GM12878 (cell line): ENCODE measurements at regions not wholly inside any gene's neighbourhood (a gene's known extent, or its start where the extent isn't known, plus 50 kb on each side); places are given as distances from the start of the nearest gene placed in this dataset.

Experiments
- ATAC-seq: fragments of 200-7000 bp; cut with Tn5 transposase; 3 replicates; pipeline ENCODE4 v1.9.1; 2020; ENCODE audit warnings: mild to moderate bottlenecking, moderate library complexity
- BruUV-seq: library from RNA; stranded (reverse); fragments of 400-500 nt; replicated peaks from 2 replicates; lab custom pipeline; 2021; lab: Mats Ljungman, UMichigan
- CTCF ChIA-PET: fragments of 300-600 bp; sonication (Branson Sonifier 250); formaldehyde crosslinking; extraction: SDS; loops from one replicate; lab custom pipeline; 2021; ENCODE audit warnings: inconsistent platforms; lab: Yijun Ruan, JAX
- POLR2A ChIA-PET: fragments of 350-600 bp; formaldehyde crosslinking; extraction: SDS; loops from one replicate; lab custom pipeline; 2021; ENCODE audit warnings: inconsistent platforms; lab: Charles Lee
- RAD21 ChIA-PET: fragments of 300-600 bp; sonication (Branson Sonifier 250); formaldehyde crosslinking; loops from one replicate; lab custom pipeline; 2023; ENCODE audit warnings: antibody characterized with exemption; ENCODE audit not compliant: unreplicated experiment; lab: Charles Lee
- SMC1A ChIA-PET: fragments of 300-600 bp; sonication (Branson Sonifier 250); formaldehyde crosslinking; loops from one replicate; lab custom pipeline; 2023; ENCODE audit not compliant: unreplicated experiment, uncharacterized antibody; lab: Charles Lee
- DNase-seq: peaks from one replicate; pipeline ENCODE4 v3.0.0-alpha.2; 2011; ENCODE audit warnings: low read depth, low spot score
- FAIRE-seq: peaks from 3 replicates; lab custom pipeline; 2011; peaks lifted over from hg19 to GRCh38; lab: Jason Lieb, UNC
- H2AFZ ChIP-seq: 2 replicates; pipeline ENCODE4 v1.6.0; 2011; ENCODE audit warnings: low read depth, low read length, control low read depth; ENCODE audit not compliant: control insufficient read depth
- H3K27ac ChIP-seq: 2 replicates; pipeline ENCODE4 v1.5.1; 2011; ENCODE audit warnings: control low read depth; ENCODE audit not compliant: control insufficient read depth, insufficient read depth
- H3K27me3 ChIP-seq, 2 experiments: replicated peaks in 1 of 2; 2 replicates each; pipeline versions ENCODE4 v1.6.0 to v1.6.1; 2011; ENCODE audit warnings: low read length in 1 of 2; ENCODE audit not compliant: control insufficient read depth in 2 of 2, insufficient read depth in 2 of 2
- H3K36me3 ChIP-seq, 2 experiments: 2 replicates each; pipeline ENCODE4 v1.5.1; 2011; ENCODE audit warnings: low read length in 1 of 2; ENCODE audit not compliant: control insufficient read depth in 2 of 2, insufficient read depth in 2 of 2
- H3K4me1 ChIP-seq: 2 replicates; pipeline ENCODE4 v1.6.1; 2011; ENCODE audit warnings: mild to moderate bottlenecking, low read length, moderate library complexity, mixed read lengths; ENCODE audit not compliant: control insufficient read depth, insufficient read depth
- H3K4me2 ChIP-seq: 2 replicates; pipeline ENCODE4 v1.6.0; 2011; ENCODE audit warnings: control low read depth; ENCODE audit not compliant: control insufficient read depth, insufficient read depth
- H3K4me3 ChIP-seq: fragments of 200-600 bp; sonication (generic); 2 replicates; pipeline ENCODE4 v1.5.1; 2016
- H3K79me2 ChIP-seq: 2 replicates; pipeline ENCODE4 v1.6.0; 2011; ENCODE audit warnings: low read length; ENCODE audit not compliant: control insufficient read depth, insufficient read depth
- H3K9ac ChIP-seq: 2 replicates; pipeline ENCODE4 v1.8.0; 2011; ENCODE audit warnings: low read length, control low read depth, mixed read lengths; ENCODE audit not compliant: control insufficient read depth, insufficient read depth
- H3K9me3 ChIP-seq: replicated peaks from 3 replicates; pipeline ENCODE4 v1.5.1; 2011; ENCODE audit warnings: mild to moderate bottlenecking, low read length; ENCODE audit not compliant: control insufficient read depth, insufficient read depth
- H4K20me1 ChIP-seq: 2 replicates; pipeline ENCODE4 v1.6.0; 2011; ENCODE audit not compliant: control insufficient read depth, insufficient read depth
- NRF1 ChIP-seq: conservative IDR thresholded peaks from 2 replicates; pipeline ENCODE4 v1.6.1; 2011; ENCODE audit warnings: mild to moderate bottlenecking, low read depth, low read length, improper control_type of control experiment
- STAT1 ChIP-seq: fragments of 450-650 bp; conservative IDR thresholded peaks from 2 replicates; pipeline ENCODE4 v1.6.1; 2014; ENCODE audit warnings: antibody characterized with exemption, mild to moderate bottlenecking
- ZBTB11 ChIP-seq: fragments of 450-650 bp; formaldehyde crosslinking; IDR thresholded peaks from 2 replicates; pipeline ENCODE4 v1.5.0; 2022; ENCODE audit warnings: mild to moderate bottlenecking, missing genetic modification characterization
- ZNF622 ChIP-seq: fragments of 450-650 bp; IDR thresholded peaks from 2 replicates; pipeline ENCODE4 v1.6.1; 2017; ENCODE audit warnings: mild to moderate bottlenecking, inconsistent platforms
- WGBS: methylation state at CpG from one replicate; pipeline ENCODE4 v1.1.6; 2016; ENCODE audit warnings: low lambda C conversion rate; ENCODE audit not compliant: insufficient replicate concordance, insufficient coverage; ENCODE audit errors: missing lambda C conversion rate; 5-methylcytosine and 5-hydroxymethylcytosine counted together
- in situ Hi-C: fragments of 300-500 bp; cut with MboI; formaldehyde crosslinking; loops from 9 replicates; pipeline ENCODE4 v1.14.3; 2018; ENCODE audit warnings: mixed read lengths
- intact Hi-C: fragments of 100-400 bp; cut with micrococcal nuclease; formaldehyde crosslinking; loops from one replicate; pipeline ENCODE4 v1.14.2; 2022; ENCODE audit not compliant: unreplicated experiment

DNA sequence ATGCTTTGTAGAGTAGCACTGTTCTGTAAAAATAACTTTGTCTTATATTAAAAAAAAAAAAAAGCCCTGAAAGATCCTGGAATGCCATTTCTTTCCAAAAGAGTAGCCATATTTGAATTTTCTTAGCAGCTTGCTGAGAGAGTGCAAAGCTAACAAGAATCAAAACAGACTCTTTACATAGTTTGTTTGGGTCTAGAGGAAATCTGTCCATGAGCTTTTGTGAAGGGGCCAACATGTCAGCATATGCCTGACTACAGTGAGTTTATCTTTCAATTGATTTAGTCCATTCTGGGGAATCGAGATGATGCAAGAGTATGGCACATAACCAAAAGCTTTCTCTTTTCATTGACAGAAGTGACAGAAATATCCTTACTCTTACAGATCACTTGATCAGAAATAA, 777.7 kb upstream of the ACVR2A start (continued):
- TF ChIP-seq ZBTB11 (CRISPR knock-in tag), result no peak
- no peak for TF ChIP-seq STAT1
- TF ChIP-seq NRF1, result no peak

DNA sequence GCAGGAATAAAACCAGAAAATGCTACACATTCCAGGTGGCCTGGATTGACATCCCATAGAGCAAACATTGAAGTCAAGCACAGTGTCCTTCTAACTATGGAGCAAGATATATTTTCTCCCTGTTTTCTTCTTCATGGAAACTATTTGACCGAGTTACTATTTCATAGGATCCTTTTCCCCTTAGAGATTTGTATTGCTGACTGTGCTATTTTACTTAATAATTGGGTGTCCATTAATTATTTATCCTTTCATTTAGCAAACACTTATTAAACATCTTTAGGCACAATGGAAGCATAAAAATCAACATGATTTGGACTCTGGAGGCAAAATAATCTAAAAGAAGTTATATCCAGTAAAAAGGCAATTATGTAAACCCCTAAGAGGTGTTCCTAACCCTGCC, 782.8 kb upstream of the ACVR2A start:
- ChIA-PET RAD21 (no interaction called here), CTCF (interaction anchor here (1.0 kb wide), 1 partner anchor 14 kb away, joined by 3 read pairs; no protein-coding TSS in a partner anchor), SMC1A (interaction anchor here (0.7 to 1.2 kb wide), 3 partner anchors 14 to 328 kb away, joined by 3 read pairs; no protein-coding TSS in a partner anchor), POLR2A (no interaction called here)
- no peaks in the 10 kb centered on the region for H3K36me3 ChIP-seq
- no peak for FAIRE-seq
- DNase-seq, result no peak
- no peaks in the 10 kb centered on the region for H3K27me3 ChIP-seq
- intact Hi-C loops (no loop called here), in situ Hi-C loops (no loop called here)
- H3K4me2 ChIP-seq, result no peak overlapping the region
- no peak for ATAC-seq
- no peaks in the 10 kb centered on the region for H3K79me2 ChIP-seq
- H2AFZ ChIP-seq, result no peak overlapping the region
- H3K9ac ChIP-seq, result no peak overlapping the region
- H4K20me1 ChIP-seq, result no peaks in the 10 kb centered on the region
- no peak overlapping the region for H3K4me3 ChIP-seq
- 43% methylated on average over 1 of the region's 1 CpG for WGBS
- no peak for TF ChIP-seq ZNF622
- BruUV-seq, result no TSS peak
- H3K9me3 ChIP-seq, result no peaks in the 10 kb centered on the region; the same call in 2 of the 3 replicates
- H3K4me1 ChIP-seq, result no peaks in the 10 kb centered on the region
- no peak overlapping the region for H3K27ac ChIP-seq
